ENCODE measurements at regions not wholly inside any gene's neighbourhood (a gene's known extent, or its start where the extent isn't known, plus 50 kb on each side); places are given as distances from the start of the nearest gene placed in this dataset.

DNA sequence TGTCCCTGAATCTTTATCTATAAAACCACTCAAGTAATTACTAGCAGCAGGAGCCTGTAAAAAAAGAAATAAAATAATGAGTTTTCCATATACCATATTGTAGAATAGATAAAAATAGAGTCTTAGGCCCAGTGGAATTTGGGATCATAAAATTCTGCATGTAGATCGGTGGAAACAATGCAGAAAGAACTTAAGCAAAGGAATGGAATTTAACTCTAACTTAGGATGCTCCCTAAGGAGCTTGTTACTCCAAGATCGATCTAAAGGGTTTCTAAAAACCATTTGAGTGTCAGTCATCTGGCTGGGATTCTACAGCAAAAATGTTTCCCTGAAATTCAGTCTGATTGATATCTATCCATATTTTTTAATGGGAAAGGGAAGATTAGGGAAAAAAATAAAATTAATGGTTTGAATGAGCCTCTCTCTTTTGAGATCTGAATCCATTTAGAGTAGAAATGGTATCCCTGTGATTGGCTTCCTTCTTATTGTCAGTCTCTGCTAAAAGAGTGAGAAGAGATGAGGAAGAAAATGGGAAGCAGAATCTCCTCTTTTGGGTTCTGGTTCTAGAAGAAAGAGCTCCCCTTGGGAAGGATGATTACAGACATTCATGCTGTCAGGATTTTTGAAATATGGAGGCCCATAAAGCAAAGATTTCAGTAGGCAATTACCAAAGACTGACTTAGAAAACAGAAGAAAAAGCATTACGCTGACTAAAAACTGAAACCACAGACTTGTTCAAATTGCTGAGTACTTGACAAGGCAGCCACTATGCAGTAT lies 564.3 kb upstream of the MARCKS start:
- WGBS = 62% methylated on average over 3 of the region's 3 CpGs
- no peak for TF ChIP-seq POLR2AphosphoS5 (IDR thresholded peaks at IDR 0.05)
- TF ChIP-seq POLR2A (IDR thresholded peaks at IDR 0.05; ENCODE audit: low read depth) = no peak
- no peak for TF ChIP-seq EP300 (IDR thresholded peaks at IDR 0.05)
- TF ChIP-seq, protein P1, sequence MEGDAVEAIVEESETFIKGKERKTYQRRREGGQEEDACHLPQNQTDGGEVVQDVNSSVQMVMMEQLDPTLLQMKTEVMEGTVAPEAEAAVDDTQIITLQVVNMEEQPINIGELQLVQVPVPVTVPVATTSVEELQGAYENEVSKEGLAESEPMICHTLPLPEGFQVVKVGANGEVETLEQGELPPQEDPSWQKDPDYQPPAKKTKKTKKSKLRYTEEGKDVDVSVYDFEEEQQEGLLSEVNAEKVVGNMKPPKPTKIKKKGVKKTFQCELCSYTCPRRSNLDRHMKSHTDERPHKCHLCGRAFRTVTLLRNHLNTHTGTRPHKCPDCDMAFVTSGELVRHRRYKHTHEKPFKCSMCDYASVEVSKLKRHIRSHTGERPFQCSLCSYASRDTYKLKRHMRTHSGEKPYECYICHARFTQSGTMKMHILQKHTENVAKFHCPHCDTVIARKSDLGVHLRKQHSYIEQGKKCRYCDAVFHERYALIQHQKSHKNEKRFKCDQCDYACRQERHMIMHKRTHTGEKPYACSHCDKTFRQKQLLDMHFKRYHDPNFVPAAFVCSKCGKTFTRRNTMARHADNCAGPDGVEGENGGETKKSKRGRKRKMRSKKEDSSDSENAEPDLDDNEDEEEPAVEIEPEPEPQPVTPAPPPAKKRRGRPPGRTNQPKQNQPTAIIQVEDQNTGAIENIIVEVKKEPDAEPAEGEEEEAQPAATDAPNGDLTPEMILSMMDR (IDR thresholded peaks at IDR 0.05) = no peak
- H3K27me3 ChIP-seq = no peaks in the 10 kb centered on the region
- no peak for DNase-seq (ENCODE audit: extremely low spot score)
- H3K4me3 ChIP-seq = no peak overlapping the region
- intact Hi-C loops (cut with DNase I) = no loop called here
- H3K36me3 ChIP-seq = no peaks in the 10 kb centered on the region
- H3K4me1 ChIP-seq = peaks cover 0 to 9% (median 0%) of the 10 kb centered on the region in 4 donors
- no peaks in the 10 kb centered on the region for H3K9me3 ChIP-seq
- H3K27ac ChIP-seq (replicated peaks in 1 of 4) = no peak overlapping the region

DNA sequence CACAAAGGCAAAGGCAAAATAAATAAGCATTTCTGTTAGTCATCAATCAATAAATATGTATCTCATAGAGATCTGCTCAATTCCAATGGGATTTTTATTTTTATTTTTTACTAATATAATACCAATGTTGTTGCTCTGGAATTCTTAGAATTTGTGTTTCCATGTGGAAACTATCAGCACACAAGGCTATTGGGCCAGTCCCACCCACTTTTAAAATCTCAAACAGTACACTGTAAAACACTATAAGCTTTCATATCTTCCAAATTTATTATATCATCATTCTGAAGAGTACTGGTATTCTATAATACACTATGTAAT lies 563.8 kb upstream of the MARCKS start:
- TF ChIP-seq EP300 (IDR thresholded peaks at IDR 0.05) (no peak), POLR2AphosphoS5 (IDR thresholded peaks at IDR 0.05) (no peak), POLR2A (IDR thresholded peaks at IDR 0.05; ENCODE audit: low read depth) (no peak)
- TF ChIP-seq, protein P1 (IDR thresholded peaks at IDR 0.05) = no peak
- H3K36me3 ChIP-seq = no peaks in the 10 kb centered on the region
- H3K27ac ChIP-seq (replicated peaks in 1 of 4) = no peak overlapping the region
- intact Hi-C loops (cut with DNase I) = no loop called here
- no peak for DNase-seq (ENCODE audit: extremely low spot score)
- H3K27me3 ChIP-seq = no peaks in the 10 kb centered on the region
- H3K9me3 ChIP-seq = no peaks in the 10 kb centered on the region
- H3K4me3 ChIP-seq = no peak overlapping the region
- peaks cover 0 to 9% (median 0%) of the 10 kb centered on the region in 4 donors for H3K4me1 ChIP-seq

DNA sequence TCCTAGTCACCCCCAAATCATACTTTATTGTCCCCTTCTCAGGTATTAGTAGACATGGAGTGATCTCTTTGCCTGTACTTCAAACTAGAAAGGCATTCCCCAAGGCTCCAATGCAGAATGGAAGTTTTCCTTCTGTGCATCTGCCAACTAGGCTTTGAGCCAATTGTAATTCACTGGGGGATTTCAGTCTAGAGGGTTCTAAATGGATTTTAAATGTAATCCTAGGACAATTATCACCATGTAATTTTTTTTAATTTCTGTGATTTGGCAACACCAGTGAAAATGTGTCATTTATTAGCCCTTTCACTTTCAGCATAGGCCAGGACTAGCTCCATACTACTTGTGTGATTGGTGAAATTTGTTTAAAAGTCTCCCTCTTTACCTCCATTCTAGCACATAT lies 557.6 kb upstream of the MARCKS start:
- Histone ChIP-seq H3K36me3 (no peaks in the 10 kb centered on the region), H3K4me1 (no peaks in the 10 kb centered on the region), H3K9me3 (no peaks in the 10 kb centered on the region), H3K27ac (replicated peaks in 1 of 4) (no peak overlapping the region), H3K27me3 (no peaks in the 10 kb centered on the region), H3K4me3 (no peak overlapping the region)
- DNase-seq (ENCODE audit: extremely low spot score) = no peak
- TF ChIP-seq, protein P1 (IDR thresholded peaks at IDR 0.05) = no peak
- TF ChIP-seq POLR2AphosphoS5 (IDR thresholded peaks at IDR 0.05) (no peak), EP300 (IDR thresholded peaks at IDR 0.05) (no peak), POLR2A (IDR thresholded peaks at IDR 0.05; ENCODE audit: low read depth) (no peak)
- intact Hi-C loops (cut with DNase I) = no loop called here

DNA sequence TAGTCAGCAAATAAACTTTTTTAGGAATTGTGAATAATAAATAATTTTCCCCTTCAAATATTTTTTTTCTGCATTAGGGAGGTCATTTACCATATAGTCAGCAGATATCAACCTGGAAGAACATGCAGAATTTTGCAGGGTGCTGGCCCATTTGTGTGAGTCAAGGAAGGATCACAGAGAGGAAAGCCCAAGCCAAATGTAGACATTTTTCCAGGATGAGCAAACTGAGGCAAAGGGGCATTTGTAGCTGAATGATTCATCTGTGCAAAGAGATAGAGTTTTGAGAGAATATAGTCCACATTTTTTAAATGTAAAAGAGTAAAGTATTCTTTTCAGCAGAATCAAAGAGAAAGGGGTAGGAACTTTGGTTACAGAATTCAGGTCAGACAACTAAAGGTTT lies 555.5 kb upstream of the MARCKS start:
- TF ChIP-seq POLR2A (IDR thresholded peaks at IDR 0.05; ENCODE audit: low read depth) = no peak
- TF ChIP-seq POLR2AphosphoS5 (IDR thresholded peaks at IDR 0.05) = no peak
- TF ChIP-seq, protein P1 (IDR thresholded peaks at IDR 0.05) = no peak
- TF ChIP-seq EP300 (IDR thresholded peaks at IDR 0.05) = no peak

DNA sequence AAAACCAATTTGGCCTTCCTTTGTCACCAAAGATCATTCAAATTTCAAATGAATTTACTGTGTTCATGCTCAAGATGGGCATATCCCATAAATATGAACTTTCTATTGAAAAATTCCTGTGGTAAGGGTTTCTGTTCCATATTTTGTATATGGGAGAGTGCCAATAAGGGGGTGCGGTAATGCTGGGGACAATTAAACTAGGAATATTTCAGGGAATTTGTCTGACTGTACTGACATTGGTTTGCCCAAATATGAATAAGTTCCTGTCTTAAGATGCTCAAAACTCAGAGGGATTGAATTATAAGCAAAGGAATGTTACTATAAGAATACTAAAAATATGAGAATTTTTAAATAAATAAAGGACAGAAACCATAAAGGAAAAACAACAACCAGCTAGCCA lies 553.0 kb upstream of the MARCKS start:
- no peaks in the 10 kb centered on the region for H3K9me3 ChIP-seq
- intact Hi-C loops (cut with DNase I) = no loop called here
- no peaks in the 10 kb centered on the region for H3K27me3 ChIP-seq
- TF ChIP-seq, protein P1 (IDR thresholded peaks at IDR 0.05) = no peak
- no peak for TF ChIP-seq EP300 (IDR thresholded peaks at IDR 0.05)
- TF ChIP-seq POLR2A (IDR thresholded peaks at IDR 0.05; ENCODE audit: low read depth) = no peak
- TF ChIP-seq POLR2AphosphoS5 (IDR thresholded peaks at IDR 0.05) = no peak
- DNase-seq (ENCODE audit: extremely low spot score) = no peak
- H3K4me3 ChIP-seq = no peak overlapping the region
- H3K36me3 ChIP-seq = no peaks in the 10 kb centered on the region
- H3K27ac ChIP-seq (replicated peaks in 1 of 4) = no peak overlapping the region
- no peaks in the 10 kb centered on the region for H3K4me1 ChIP-seq
- 100% methylated on average over 1 of the region's 1 CpG for WGBS

More for the DNA sequence above, 555.5 kb upstream of the MARCKS start:
- intact Hi-C loops (cut with DNase I) = no loop called here
- DNase-seq (ENCODE audit: extremely low spot score) = no peak
- H3K4me3 ChIP-seq = no peak overlapping the region
- no peaks in the 10 kb centered on the region for H3K27me3 ChIP-seq
- no peaks in the 10 kb centered on the region for H3K4me1 ChIP-seq
- no peaks in the 10 kb centered on the region for H3K9me3 ChIP-seq
- H3K27ac ChIP-seq (replicated peaks in 1 of 4) = no peak overlapping the region
- no peaks in the 10 kb centered on the region for H3K36me3 ChIP-seq
